Astrocyte of the hippocampus (primary cell): ENCODE measurements at regions not wholly inside any gene's neighbourhood (a gene's known extent, or its start where the extent isn't known, plus 50 kb on each side); places are given as distances from the start of the nearest gene placed in this dataset.

Source experiments
- DNase-seq: peaks from one replicate; pipeline ENCODE4 v3.0.0; 2011; ENCODE audit warnings: low read depth, low spot score

GRCh38 chr7:46755120-46756034, 826.5 kb downstream of the TNS3 start:
- DNase-seq, result no peak

GRCh38 chr7:46754140-46754720, 827.7 kb downstream of the TNS3 start:
- peak; percentile 62 for DNase-seq

GRCh38 chr7:46753662-46754061, 828.2 kb downstream of the TNS3 start:
- DNase-seq, result no peak

- DNase-seq, result peak; percentile 45
Observed at GRCh38 chr7:46752881-46753366, 829.0 kb downstream of the TNS3 start.

GRCh38 chr7:46751927-46752723, 829.8 kb downstream of the TNS3 start:
- DNase-seq, result peak; percentile 31

GRCh38 chr7:46751471-46751870, 830.4 kb upstream of the IGFBP3 start:
- no peak for DNase-seq

GRCh38 chr7:46750321-46750865, 829.3 kb upstream of the IGFBP3 start:
- no peak for DNase-seq

- DNase-seq, result no peak
Observed at GRCh38 chr7:46747869-46748576, 827.0 kb upstream of the IGFBP3 start.

- DNase-seq, result no peak
Observed at GRCh38 chr7:46746695-46747687, 825.9 kb upstream of the IGFBP3 start.

GRCh38 chr7:46745707-46746090, 824.6 kb upstream of the IGFBP3 start:
- DNase-seq, result peak; percentile 25

- DNase-seq, result peak; percentile 28
Observed at GRCh38 chr7:46744957-46745706, 824.1 kb upstream of the IGFBP3 start.

GRCh38 chr7:46742601-46743000, 821.5 kb upstream of the IGFBP3 start:
- peak; percentile 41 for DNase-seq

- peak; percentile 71 for DNase-seq
Observed at GRCh38 chr7:46741938-46742540, 821.0 kb upstream of the IGFBP3 start.

GRCh38 chr7:46741181-46741580, 820.1 kb upstream of the IGFBP3 start:
- DNase-seq, result no peak

- DNase-seq, result no peak
Observed at GRCh38 chr7:46739518-46740234, 818.6 kb upstream of the IGFBP3 start.

GRCh38 chr7:46738796-46739195, 817.7 kb upstream of the IGFBP3 start:
- DNase-seq, result no peak

- DNase-seq, result no peak
Observed at GRCh38 chr7:46738165-46738564, 817.1 kb upstream of the IGFBP3 start.

GRCh38 chr7:46725838-46726237, 804.8 kb upstream of the IGFBP3 start:
- DNase-seq, result peak; percentile 12
